HL-60 (cell line): ENCODE measurements at regions not wholly inside any gene's neighbourhood (a gene's known extent, or its start where the extent isn't known, plus 50 kb on each side); places are given as distances from the start of the nearest gene placed in this dataset.

ENCODE experiments used
- DNase-seq, 2 experiments: peaks; one replicate each; pipeline ENCODE4 v3.0.0-alpha.2; 2010 to 2020; ENCODE audit warnings: low read depth in 1 of 2, low spot score in 1 of 2
- H3K27ac ChIP-seq: fragments of 250-450 bp; sonication (Bioruptor Pico); replicated peaks from 2 replicates; pipeline ENCODE4 v1.5.1; 2020; ENCODE audit warnings: mild to moderate bottlenecking, moderate library complexity
- H3K27me3 ChIP-seq: fragments of 250-450 bp; sonication (Bioruptor Pico); 2 replicates; pipeline ENCODE4 v1.5.1; 2021; ENCODE audit warnings: mild to moderate bottlenecking, moderate library complexity; ENCODE audit not compliant: insufficient read depth, poor library complexity, severe bottlenecking
- H3K4me3 ChIP-seq: replicated peaks from 2 replicates; pipeline ENCODE4 v1.5.1; 2011; ENCODE audit warnings: mild to moderate bottlenecking, control low read depth, low read length; ENCODE audit not compliant: insufficient read depth
- GABPA ChIP-seq: IDR thresholded peaks from 2 replicates; pipeline ENCODE4 v1.6.1; 2012; ENCODE audit warnings: low read depth
- POLR2AphosphoS5 ChIP-seq: IDR thresholded peaks from 2 replicates; pipeline ENCODE4 v1.6.1; 2012; ENCODE audit warnings: low read depth
- SPI1 ChIP-seq: IDR thresholded peaks from 2 replicates; pipeline ENCODE4 v1.6.1; 2012; ENCODE audit warnings: low read depth, mild to moderate bottlenecking, borderline replicate concordance
- TF ChIP-seq, protein P1 (sequence below): IDR thresholded peaks from one replicate; pipeline ENCODE4 v1.5.1; 2011; ENCODE audit warnings: low read length, control low read depth, inconsistent platforms; ENCODE audit not compliant: insufficient read depth
- TF ChIP-seq, protein P2 (sequence below): IDR thresholded peaks from 2 replicates; pipeline ENCODE4 v1.6.1; 2012; ENCODE audit warnings: low read depth; ENCODE audit not compliant: insufficient replicate concordance

DNA sequence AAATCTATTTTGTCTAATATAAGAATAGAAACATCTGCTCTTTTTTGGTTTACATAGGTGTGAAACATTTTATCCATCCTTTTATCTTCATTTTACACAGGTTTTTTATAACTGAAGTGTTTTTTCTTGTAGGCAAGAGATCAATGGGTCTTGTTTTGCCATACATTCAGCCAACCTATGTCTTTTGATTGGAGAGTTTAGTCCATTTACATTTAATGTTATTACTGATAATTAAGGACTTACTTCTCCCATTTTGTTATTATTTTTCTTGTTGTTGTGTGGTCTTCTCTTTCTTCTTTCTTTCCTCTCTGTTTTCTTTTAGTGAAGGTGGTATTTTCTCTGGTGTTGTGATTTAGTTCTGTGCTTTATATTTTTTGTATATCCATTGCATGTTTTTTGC is 785.3 kb downstream of the ARAP2 start:
- DNase-seq: no peak
- Histone ChIP-seq H3K27ac (no peak overlapping the region), H3K4me3 (no peak overlapping the region), H3K27me3 (no peaks in the 10 kb centered on the region)
- TF ChIP-seq, protein P1, sequence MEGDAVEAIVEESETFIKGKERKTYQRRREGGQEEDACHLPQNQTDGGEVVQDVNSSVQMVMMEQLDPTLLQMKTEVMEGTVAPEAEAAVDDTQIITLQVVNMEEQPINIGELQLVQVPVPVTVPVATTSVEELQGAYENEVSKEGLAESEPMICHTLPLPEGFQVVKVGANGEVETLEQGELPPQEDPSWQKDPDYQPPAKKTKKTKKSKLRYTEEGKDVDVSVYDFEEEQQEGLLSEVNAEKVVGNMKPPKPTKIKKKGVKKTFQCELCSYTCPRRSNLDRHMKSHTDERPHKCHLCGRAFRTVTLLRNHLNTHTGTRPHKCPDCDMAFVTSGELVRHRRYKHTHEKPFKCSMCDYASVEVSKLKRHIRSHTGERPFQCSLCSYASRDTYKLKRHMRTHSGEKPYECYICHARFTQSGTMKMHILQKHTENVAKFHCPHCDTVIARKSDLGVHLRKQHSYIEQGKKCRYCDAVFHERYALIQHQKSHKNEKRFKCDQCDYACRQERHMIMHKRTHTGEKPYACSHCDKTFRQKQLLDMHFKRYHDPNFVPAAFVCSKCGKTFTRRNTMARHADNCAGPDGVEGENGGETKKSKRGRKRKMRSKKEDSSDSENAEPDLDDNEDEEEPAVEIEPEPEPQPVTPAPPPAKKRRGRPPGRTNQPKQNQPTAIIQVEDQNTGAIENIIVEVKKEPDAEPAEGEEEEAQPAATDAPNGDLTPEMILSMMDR: no peak
- TF ChIP-seq SPI1 (no peak), GABPA (no peak), POLR2AphosphoS5 (no peak)
- TF ChIP-seq, protein P2, sequence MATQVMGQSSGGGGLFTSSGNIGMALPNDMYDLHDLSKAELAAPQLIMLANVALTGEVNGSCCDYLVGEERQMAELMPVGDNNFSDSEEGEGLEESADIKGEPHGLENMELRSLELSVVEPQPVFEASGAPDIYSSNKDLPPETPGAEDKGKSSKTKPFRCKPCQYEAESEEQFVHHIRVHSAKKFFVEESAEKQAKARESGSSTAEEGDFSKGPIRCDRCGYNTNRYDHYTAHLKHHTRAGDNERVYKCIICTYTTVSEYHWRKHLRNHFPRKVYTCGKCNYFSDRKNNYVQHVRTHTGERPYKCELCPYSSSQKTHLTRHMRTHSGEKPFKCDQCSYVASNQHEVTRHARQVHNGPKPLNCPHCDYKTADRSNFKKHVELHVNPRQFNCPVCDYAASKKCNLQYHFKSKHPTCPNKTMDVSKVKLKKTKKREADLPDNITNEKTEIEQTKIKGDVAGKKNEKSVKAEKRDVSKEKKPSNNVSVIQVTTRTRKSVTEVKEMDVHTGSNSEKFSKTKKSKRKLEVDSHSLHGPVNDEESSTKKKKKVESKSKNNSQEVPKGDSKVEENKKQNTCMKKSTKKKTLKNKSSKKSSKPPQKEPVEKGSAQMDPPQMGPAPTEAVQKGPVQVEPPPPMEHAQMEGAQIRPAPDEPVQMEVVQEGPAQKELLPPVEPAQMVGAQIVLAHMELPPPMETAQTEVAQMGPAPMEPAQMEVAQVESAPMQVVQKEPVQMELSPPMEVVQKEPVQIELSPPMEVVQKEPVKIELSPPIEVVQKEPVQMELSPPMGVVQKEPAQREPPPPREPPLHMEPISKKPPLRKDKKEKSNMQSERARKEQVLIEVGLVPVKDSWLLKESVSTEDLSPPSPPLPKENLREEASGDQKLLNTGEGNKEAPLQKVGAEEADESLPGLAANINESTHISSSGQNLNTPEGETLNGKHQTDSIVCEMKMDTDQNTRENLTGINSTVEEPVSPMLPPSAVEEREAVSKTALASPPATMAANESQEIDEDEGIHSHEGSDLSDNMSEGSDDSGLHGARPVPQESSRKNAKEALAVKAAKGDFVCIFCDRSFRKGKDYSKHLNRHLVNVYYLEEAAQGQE: no peak

DNA sequence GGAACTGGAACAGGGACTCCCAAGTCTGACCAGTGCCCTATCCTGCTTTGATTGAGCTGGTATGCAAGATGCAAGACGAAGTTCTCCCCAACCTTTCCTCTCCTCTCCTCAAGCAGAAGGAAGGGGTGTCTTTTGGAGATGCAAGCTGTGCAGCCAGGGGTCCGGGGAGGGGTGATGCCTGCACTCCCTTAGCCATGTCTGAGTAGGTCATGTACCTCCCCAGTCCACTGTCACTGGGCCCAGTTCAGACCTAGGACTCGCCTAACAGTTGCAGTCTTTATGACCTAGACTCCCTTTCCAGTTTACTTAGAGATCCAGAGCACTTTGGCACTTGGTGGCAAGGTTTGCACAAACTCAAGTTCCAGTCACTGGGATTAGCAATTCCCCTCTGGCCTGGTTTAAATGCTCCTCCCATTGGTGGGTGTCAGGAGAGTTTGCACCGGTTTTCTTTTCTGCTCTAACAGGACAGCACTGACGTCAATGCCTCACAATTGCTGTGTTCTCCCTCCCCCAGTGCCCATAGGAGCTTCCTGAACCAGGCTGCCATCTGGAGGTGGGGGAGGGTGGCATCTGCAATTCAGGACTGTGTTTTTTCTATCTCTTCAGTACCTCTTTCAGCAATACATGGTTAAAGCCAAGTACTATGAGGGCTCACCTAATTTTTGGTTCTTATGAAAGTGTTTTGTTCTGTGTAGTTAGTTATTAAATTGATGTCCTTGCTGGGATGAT is 782.2 kb downstream of the ARAP2 start:
- Histone ChIP-seq H3K4me3 (no peak overlapping the region), H3K27ac (no peak overlapping the region), H3K27me3 (no peaks in the 10 kb centered on the region)
- peak in 1 of 2 experiments; percentile 14 for DNase-seq
- TF ChIP-seq SPI1 (no peak), GABPA (no peak), POLR2AphosphoS5 (no peak)
- TF ChIP-seq, protein P1: no peak
- TF ChIP-seq, protein P2: no peak

DNA sequence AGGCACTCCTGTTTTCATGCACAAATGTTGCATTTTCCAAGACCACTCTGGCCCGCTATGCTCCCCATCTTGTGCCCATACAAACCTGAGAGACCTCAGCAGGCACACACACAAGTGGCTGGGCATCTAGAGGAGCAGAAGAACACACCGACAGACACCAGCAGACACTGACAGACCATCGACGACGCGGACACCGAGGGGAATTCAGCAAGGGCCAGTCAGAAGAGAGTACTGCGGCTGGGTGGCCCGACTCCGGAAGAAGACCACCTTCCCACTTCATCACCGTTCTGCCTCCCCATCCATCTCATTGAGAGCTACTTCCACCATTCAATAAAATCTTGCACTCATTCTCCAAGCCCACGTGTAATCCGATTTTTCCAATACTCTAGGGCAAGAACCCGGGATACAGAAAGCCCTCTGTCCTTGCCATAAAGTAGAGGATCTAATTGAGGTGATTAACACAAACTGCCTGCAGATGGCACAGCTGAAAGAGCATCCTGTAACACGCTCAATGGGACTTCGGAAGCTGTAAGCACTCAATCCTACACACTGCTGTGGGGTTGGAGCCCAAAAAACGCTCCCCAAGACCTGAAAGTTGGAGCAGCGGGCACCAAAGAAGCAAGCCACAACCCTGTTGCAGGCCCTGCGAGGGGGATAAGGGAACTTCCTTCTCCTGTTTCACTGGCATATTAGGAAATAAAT is 780.9 kb downstream of the ARAP2 start:
- Histone ChIP-seq H3K27ac (no peak overlapping the region), H3K4me3 (no peak overlapping the region), H3K27me3 (no peaks in the 10 kb centered on the region)
- no peak for DNase-seq
- TF ChIP-seq, protein P1: no peak
- no peak for TF ChIP-seq POLR2AphosphoS5
- TF ChIP-seq SPI1: no peak
- TF ChIP-seq, protein P2: no peak
- no peak for TF ChIP-seq GABPA
